K562 (cell line): ENCODE measurements at regions not wholly inside any gene's neighbourhood (a gene's known extent, or its start where the extent isn't known, plus 50 kb on each side); places are given as distances from the start of the nearest gene placed in this dataset.

Source experiments
- ATF6 ChIP-seq: sonication (generic); formaldehyde crosslinking; IDR thresholded peaks from 2 replicates; pipeline ENCODE4 v1.4.0; 2020; ENCODE audit warnings: mild to moderate bottlenecking, missing genetic modification reagents
- CBX5 ChIP-seq: IDR thresholded peaks from 2 replicates; pipeline ENCODE4 v1.6.1; 2014; ENCODE audit warnings: low read depth, borderline replicate concordance
- DDX20 ChIP-seq: fragments of 450-650 bp; IDR thresholded peaks from 2 replicates; pipeline ENCODE4 v1.6.1; 2016; ENCODE audit warnings: missing genetic modification characterization, low read depth, mild to moderate bottlenecking, missing compliant biosample characterization, moderate library complexity
- EZH2 ChIP-seq: IDR thresholded peaks from 2 replicates; pipeline ENCODE4 v1.6.1; 2012; ENCODE audit warnings: low read depth, mild to moderate bottlenecking, inconsistent platforms, low read length, borderline replicate concordance
- GTF2F1 ChIP-seq: IDR thresholded peaks from 2 replicates; pipeline ENCODE4 v1.6.1; 2011; ENCODE audit warnings: low read depth, low read length, improper control_type of control experiment
- HBP1 ChIP-seq: fragments of 450-650 bp; formaldehyde crosslinking; IDR thresholded peaks from 2 replicates; pipeline ENCODE4 v1.4.0; 2022; ENCODE audit warnings: missing genetic modification characterization
- IFI16 ChIP-seq: fragments of 250-450 bp; sonication (Bioruptor Pico); IDR thresholded peaks from 2 replicates; pipeline ENCODE4 v2.1.2; 2022; ENCODE audit warnings: mild to moderate bottlenecking, inconsistent platforms
- MAFG ChIP-seq: fragments of 450-650 bp; conservative IDR thresholded peaks from 2 replicates; pipeline ENCODE4 v1.6.1; 2016; ENCODE audit warnings: missing genetic modification characterization, missing compliant biosample characterization
- MITF ChIP-seq: IDR thresholded peaks from 2 replicates; pipeline ENCODE4 v1.6.1; 2014; ENCODE audit warnings: antibody characterized with exemption
- MNT ChIP-seq, 2 experiments: fragments of 450-650 bp; conservative IDR thresholded peaks; 2 replicates each; pipeline ENCODE4 v1.6.1; 2017; ENCODE audit warnings: mild to moderate bottlenecking in 2 of 2, moderate library complexity in 2 of 2
- MYNN ChIP-seq, 2 experiments: sonication (generic); formaldehyde crosslinking in 1 of 2; IDR thresholded peaks; 2 replicates each; pipeline versions ENCODE4 v1.5.0 to v1.6.1; 2016 to 2020; ENCODE audit warnings: antibody characterized with exemption in 1 of 2, missing genetic modification reagents in 1 of 2
- NFE2L1 ChIP-seq: fragments of 450-650 bp; IDR thresholded peaks from 2 replicates; pipeline ENCODE4 v1.6.1; 2016; ENCODE audit warnings: missing genetic modification characterization, low read depth, mild to moderate bottlenecking, missing compliant biosample characterization, moderate library complexity, borderline replicate concordance
- NR1H2 ChIP-seq: sonication (generic); formaldehyde crosslinking; IDR thresholded peaks from 2 replicates; pipeline ENCODE4 v1.4.0; 2020; ENCODE audit warnings: mild to moderate bottlenecking, missing genetic modification reagents
- POLR3G ChIP-seq: IDR thresholded peaks from 2 replicates; pipeline ENCODE4 v1.6.1; 2011; ENCODE audit not compliant: insufficient read length, insufficient replicate concordance; ENCODE audit errors: extremely low read depth
- SMARCE1 ChIP-seq: fragments of 450-650 bp; IDR thresholded peaks from 2 replicates; pipeline ENCODE4 v1.7.1; 2016; ENCODE audit warnings: mild to moderate bottlenecking
- TCF3 ChIP-seq: sonication (generic); formaldehyde crosslinking; IDR thresholded peaks from 2 replicates; pipeline ENCODE4 v1.4.0; 2020; ENCODE audit warnings: mild to moderate bottlenecking, missing genetic modification reagents
- TRIM24 ChIP-seq, 2 experiments: fragments of 450-650 bp; IDR thresholded peaks; 2 replicates each; pipeline ENCODE4 v1.6.1; 2016
- ZBTB7A ChIP-seq: IDR thresholded peaks from 2 replicates; pipeline ENCODE4 v1.6.1; 2011; ENCODE audit warnings: low read depth, mild to moderate bottlenecking, low read length, moderate library complexity, borderline replicate concordance; ENCODE audit not compliant: control insufficient read depth
- ZNF12 ChIP-seq: sonication (generic); formaldehyde crosslinking; IDR thresholded peaks from 2 replicates; pipeline ENCODE4 v1.4.0; 2020; ENCODE audit warnings: mild to moderate bottlenecking, missing genetic modification reagents
- ZNF184 ChIP-seq: sonication (generic); formaldehyde crosslinking; IDR thresholded peaks from 2 replicates; pipeline ENCODE4 v1.5.0; 2020; ENCODE audit warnings: missing genetic modification reagents
- ZNF75A ChIP-seq: fragments of 450-650 bp; formaldehyde crosslinking; IDR thresholded peaks from 2 replicates; pipeline ENCODE4 v1.4.0; 2020; ENCODE audit warnings: mild to moderate bottlenecking
- ZNF76 ChIP-seq: fragments of 250-450 bp; sonication (Bioruptor Pico); IDR thresholded peaks from 2 replicates; pipeline ENCODE4 v1.4.0; 2020; ENCODE audit warnings: mild to moderate bottlenecking, moderate library complexity, borderline replicate concordance

GRCh38 chr7:106568680-106569499 lies 92.1 kb downstream of the CCDC71L start (continued):
- no peak for TF ChIP-seq MITF
- 0 out of 2 replicates have a peak, but pooled peaks have one; percentile 78 for TF ChIP-seq CBX5
- TF ChIP-seq MYNN (IDR thresholded peaks at IDR 0.05): peak; percentile 85
- TF ChIP-seq MYNN (CRISPR knock-in tag; IDR thresholded peaks at IDR 0.05): no peak
- TF ChIP-seq SMARCE1: peak; percentile 98
- TF ChIP-seq ZBTB7A: peak; percentile 92; the same call in 1 of the 2 replicates
- TF ChIP-seq HBP1 (CRISPR knock-in tag): no peak
- TF ChIP-seq DDX20 (tag): peak; percentile 77; the same call in 1 of the 2 replicates
- peak; percentile 31; the same call in 1 of the 2 replicates for TF ChIP-seq ZNF76 (CRISPR knock-in tag)
- peak; percentile 58; the same call in 1 of the 2 replicates for TF ChIP-seq NFE2L1 (tag)
- no peak for TF ChIP-seq ZNF184 (CRISPR knock-in tag)
- TF ChIP-seq IFI16 (CRISPR knock-in tag): peak; percentile 70; the same call in 1 of the 2 replicates
- TF ChIP-seq TRIM24 (IDR thresholded peaks at IDR 0.05): peak; percentile 99
- peak; percentile 97 for TF ChIP-seq MAFG (tag)
- no peak for TF ChIP-seq POLR3G
- TF ChIP-seq MNT (conservative IDR thresholded peaks at IDR 0.05): peak; percentile 27 to 68
- TF ChIP-seq ATF6 (CRISPR knock-in tag): no peak
- TF ChIP-seq EZH2: no peak; the same call in 1 of the 2 replicates
- TF ChIP-seq GTF2F1: peak; percentile 84; the same call in 1 of the 2 replicates
- TF ChIP-seq ZNF12 (CRISPR knock-in tag): no peak
- TF ChIP-seq ZNF75A: 0 out of 2 replicates have a peak, but pooled peaks have one; percentile 60
- TF ChIP-seq NR1H2 (CRISPR knock-in tag): 0 out of 2 replicates have a peak, but pooled peaks have one; percentile 60
- TF ChIP-seq TCF3 (CRISPR knock-in tag): peak; percentile 98
